Liver (tissue), 8 donors: ENCODE measurements at regions not wholly inside any gene's neighbourhood (a gene's known extent, or its start where the extent isn't known, plus 50 kb on each side); places are given as distances from the start of the nearest gene placed in this dataset.

Source experiments
- DNase-seq: peaks from one replicate; pipeline ENCODE4 v3.0.0-alpha.2; 2017; ENCODE audit warnings: low spot score
- H3K27ac ChIP-seq, 2 donors: one replicate each; pipeline ENCODE4 v1.7.0; 2013; ENCODE audit warnings: inconsistent platforms in 2 of 2, low read length in 2 of 2, control low read depth in 1 of 2, low read depth in 1 of 2, mild to moderate bottlenecking in 1 of 2
- H3K27me3 ChIP-seq, 4 donors: one replicate each; pipeline versions ENCODE4 v1.6.1 to v1.7.0; 2013; ENCODE audit warnings: low read length in 3 of 4, inconsistent platforms in 1 of 4, mild to moderate bottlenecking in 1 of 4, moderate library complexity in 1 of 4; ENCODE audit not compliant: control insufficient read depth in 4 of 4, insufficient read depth in 4 of 4
- H3K36me3 ChIP-seq, 4 donors: one replicate each; pipeline versions ENCODE4 v1.6.1 to v1.7.0; 2013; ENCODE audit warnings: low read length in 3 of 4, mild to moderate bottlenecking in 3 of 4, low read depth in 1 of 4, moderate library complexity in 1 of 4; ENCODE audit not compliant: control insufficient read depth in 4 of 4, insufficient read depth in 3 of 4
- H3K4me1 ChIP-seq, 4 donors: one replicate each; pipeline versions ENCODE4 v1.6.1 to v1.7.0; 2013; ENCODE audit warnings: low read length in 3 of 4, mild to moderate bottlenecking in 3 of 4, moderate library complexity in 1 of 4; ENCODE audit not compliant: control insufficient read depth in 4 of 4, insufficient read depth in 4 of 4
- H3K4me3 ChIP-seq, 3 donors: one replicate each; pipeline versions ENCODE4 v1.6.1 to v1.7.0; 2013; ENCODE audit warnings: low read length in 3 of 3, control low read depth in 1 of 3, low read depth in 1 of 3, mild to moderate bottlenecking in 1 of 3
- H3K9ac ChIP-seq, 2 donors: one replicate each; pipeline ENCODE4 v1.7.0; 2013; ENCODE audit warnings: low read length in 2 of 2, mild to moderate bottlenecking in 2 of 2, moderate library complexity in 2 of 2, control low read depth in 1 of 2, low read depth in 1 of 2
- H3K9me3 ChIP-seq, 4 donors: one replicate each; pipeline versions ENCODE4 v1.6.1 to v1.7.0; 2013; ENCODE audit warnings: low read length in 3 of 4; ENCODE audit not compliant: control insufficient read depth in 4 of 4
- CTCF ChIP-seq: fragments of 150-350 bp; IDR thresholded peaks from 2 replicates; pipeline ENCODE4 v1.5.1; 2017; ENCODE audit warnings: improper control_type of control experiment, low read depth, low read length; ENCODE audit not compliant: missing input control
- EGR1 ChIP-seq, 2 donors: IDR thresholded peaks; 2 replicates each; pipeline ENCODE4 v1.6.1; 2016 to 2018; ENCODE audit warnings: antibody characterized with exemption in 2 of 2, low read depth in 2 of 2
- FOXA1 ChIP-seq: IDR thresholded peaks from 2 replicates; pipeline ENCODE4 v1.6.1; 2016; ENCODE audit warnings: antibody characterized with exemption
- HNF4A ChIP-seq, 2 donors: conservative IDR thresholded peaks; 2 replicates each; pipeline ENCODE4 v1.6.1; 2016; ENCODE audit warnings: antibody characterized with exemption in 2 of 2, mild to moderate bottlenecking in 2 of 2
- HNF4G ChIP-seq: IDR thresholded peaks from 2 replicates; pipeline ENCODE4 v1.6.1; 2016; ENCODE audit warnings: antibody characterized with exemption
- JUND ChIP-seq, 2 donors: IDR thresholded peaks; 2 replicates each; pipeline ENCODE4 v1.6.1; 2016; ENCODE audit warnings: antibody characterized with exemption in 2 of 2
- MAX ChIP-seq: IDR thresholded peaks from 2 replicates; pipeline ENCODE4 v1.6.1; 2016; ENCODE audit warnings: antibody characterized with exemption
- NR2F2 ChIP-seq: IDR thresholded peaks from 2 replicates; pipeline ENCODE4 v1.6.1; 2016; ENCODE audit warnings: antibody characterized with exemption
- RAD21 ChIP-seq, 2 donors: IDR thresholded peaks; 2 replicates each; pipeline ENCODE4 v1.6.1; 2016; ENCODE audit warnings: antibody characterized with exemption in 2 of 2, mild to moderate bottlenecking in 2 of 2
- RXRA ChIP-seq, 2 donors: IDR thresholded peaks; 2 replicates each; pipeline ENCODE4 v1.6.1; 2017 to 2018; ENCODE audit warnings: antibody characterized with exemption in 2 of 2, mild to moderate bottlenecking in 1 of 2
- SP1 ChIP-seq: IDR thresholded peaks from 2 replicates; pipeline ENCODE4 v1.6.1; 2018; ENCODE audit warnings: antibody characterized with exemption, mild to moderate bottlenecking
- TAF1 ChIP-seq: conservative IDR thresholded peaks from 2 replicates; pipeline ENCODE4 v1.6.1; 2016; ENCODE audit warnings: antibody characterized with exemption, mild to moderate bottlenecking
- WGBS: extraction: QIAGEN DNeasy Blood & Tissue Kit; methylation state at CpG from one replicate; pipeline ENCODE4 v1.1.7; 2013; 5-methylcytosine and 5-hydroxymethylcytosine counted together
- TF ChIP-seq, protein P1 (sequence below): IDR thresholded peaks from 2 replicates; pipeline ENCODE4 v1.6.1; 2016; ENCODE audit warnings: antibody characterized with exemption
- donor health status: healthy.
- donor health status: healthy.
- donor health status: healthy.
- donor health status: healthy.
- donor health status: healthy.

DNA sequence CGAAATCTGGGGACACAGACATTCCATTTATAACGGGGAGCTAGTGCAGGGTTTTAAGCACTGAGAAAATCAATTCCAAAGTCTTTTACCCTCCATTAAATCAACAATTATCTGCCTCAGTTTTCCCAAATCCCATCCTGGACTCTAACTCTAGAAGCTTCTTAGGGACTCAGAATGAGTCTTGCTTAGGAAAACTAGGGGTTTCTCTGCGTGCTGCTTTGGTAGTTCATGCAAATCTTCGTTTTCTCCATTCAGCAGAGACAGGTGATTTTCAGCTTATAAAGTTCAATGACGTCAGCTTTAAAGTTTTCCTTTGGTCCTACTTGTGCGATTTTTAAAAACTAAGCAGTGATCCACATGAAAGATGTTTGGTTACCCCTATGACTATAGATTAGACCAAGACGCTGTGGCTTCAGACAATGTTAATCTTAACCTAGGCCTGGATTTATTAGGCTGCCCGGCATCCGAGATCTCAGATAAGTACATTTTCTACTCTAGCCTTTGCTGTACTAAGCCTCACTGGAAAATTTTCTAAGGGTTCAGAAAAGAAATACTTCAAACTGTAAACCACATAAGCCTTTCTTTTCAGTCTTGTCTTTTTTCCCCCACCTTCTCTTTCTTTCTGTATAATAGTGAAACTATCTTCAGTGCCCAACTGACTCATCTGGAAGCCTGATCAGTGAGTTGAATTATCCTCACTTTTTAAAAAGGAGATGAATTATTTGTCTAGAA lies 121.4 kb upstream of the GATB start:
- H3K4me3 ChIP-seq, result no peak overlapping the region
- 84% methylated on average over 9 of the region's 9 CpGs for WGBS

GRCh38 chr4:151879705-151880445 lies 119.1 kb upstream of the GATB start:
- no peak overlapping the region for H3K9ac ChIP-seq
- no peaks in the 10 kb centered on the region for H3K27me3 ChIP-seq
- DNase-seq, result no peak
- no peak overlapping the region for H3K4me3 ChIP-seq
- H3K36me3 ChIP-seq, result no peaks in the 10 kb centered on the region
- H3K9me3 ChIP-seq, result no peaks in the 10 kb centered on the region
- H3K4me1 ChIP-seq, result no peaks in the 10 kb centered on the region
- 72% methylated on average over 11 of the region's 11 CpGs for WGBS
- no peak for TF ChIP-seq HNF4G
- TF ChIP-seq EGR1 (IDR thresholded peaks at IDR 0.05; ENCODE audit: low read depth in 2 of 2), result no peak
- TF ChIP-seq HNF4A (conservative IDR thresholded peaks at IDR 0.05), result no peak
- no peak for TF ChIP-seq CTCF
- no peak for TF ChIP-seq FOXA1
- TF ChIP-seq TAF1, result no peak
- H3K27ac ChIP-seq, result no peak overlapping the region

More for the DNA sequence above, 121.4 kb upstream of the GATB start:
- H3K27ac ChIP-seq, result no peak overlapping the region
- no peak for DNase-seq
- no peak for TF ChIP-seq CTCF
- TF ChIP-seq, protein P1, sequence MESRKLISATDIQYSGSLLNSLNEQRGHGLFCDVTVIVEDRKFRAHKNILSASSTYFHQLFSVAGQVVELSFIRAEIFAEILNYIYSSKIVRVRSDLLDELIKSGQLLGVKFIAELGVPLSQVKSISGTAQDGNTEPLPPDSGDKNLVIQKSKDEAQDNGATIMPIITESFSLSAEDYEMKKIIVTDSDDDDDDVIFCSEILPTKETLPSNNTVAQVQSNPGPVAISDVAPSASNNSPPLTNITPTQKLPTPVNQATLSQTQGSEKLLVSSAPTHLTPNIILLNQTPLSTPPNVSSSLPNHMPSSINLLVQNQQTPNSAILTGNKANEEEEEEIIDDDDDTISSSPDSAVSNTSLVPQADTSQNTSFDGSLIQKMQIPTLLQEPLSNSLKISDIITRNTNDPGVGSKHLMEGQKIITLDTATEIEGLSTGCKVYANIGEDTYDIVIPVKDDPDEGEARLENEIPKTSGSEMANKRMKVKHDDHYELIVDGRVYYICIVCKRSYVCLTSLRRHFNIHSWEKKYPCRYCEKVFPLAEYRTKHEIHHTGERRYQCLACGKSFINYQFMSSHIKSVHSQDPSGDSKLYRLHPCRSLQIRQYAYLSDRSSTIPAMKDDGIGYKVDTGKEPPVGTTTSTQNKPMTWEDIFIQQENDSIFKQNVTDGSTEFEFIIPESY, result no peak
- H3K27me3 ChIP-seq, result no peaks in the 10 kb centered on the region
- no peaks in the 10 kb centered on the region for H3K9me3 ChIP-seq
- no peak overlapping the region for H3K9ac ChIP-seq
- no peaks in the 10 kb centered on the region for H3K36me3 ChIP-seq
- H3K4me1 ChIP-seq, result no peaks in the 10 kb centered on the region

- Histone ChIP-seq H3K27ac (no peak overlapping the region), H3K9me3 (no peaks in the 10 kb centered on the region), H3K4me1 (no peaks in the 10 kb centered on the region), H3K27me3 (no peaks in the 10 kb centered on the region), H3K4me3 (no peak overlapping the region), H3K9ac (no peak overlapping the region), H3K36me3 (no peaks in the 10 kb centered on the region)
- 83% methylated on average over 3 of the region's 3 CpGs for WGBS
- no peak for DNase-seq
- no peak for TF ChIP-seq NR2F2
- TF ChIP-seq RXRA (IDR thresholded peaks at IDR 0.05), result no peak
- no peak for TF ChIP-seq CTCF
- no peak for TF ChIP-seq MAX
- TF ChIP-seq JUND (IDR thresholded peaks at IDR 0.05), result no peak
- no peak for TF ChIP-seq RAD21 (IDR thresholded peaks at IDR 0.05)
- TF ChIP-seq, protein P1, result no peak
- no peak for TF ChIP-seq HNF4G
- TF ChIP-seq SP1, result no peak
Observed at GRCh38 chr4:151876381-151876988, 115.7 kb upstream of the GATB start.
